ENCODE measurements at regions not wholly inside any gene's neighbourhood (a gene's known extent, or its start where the extent isn't known, plus 50 kb on each side); places are given as distances from the start of the nearest gene placed in this dataset.

DNA sequence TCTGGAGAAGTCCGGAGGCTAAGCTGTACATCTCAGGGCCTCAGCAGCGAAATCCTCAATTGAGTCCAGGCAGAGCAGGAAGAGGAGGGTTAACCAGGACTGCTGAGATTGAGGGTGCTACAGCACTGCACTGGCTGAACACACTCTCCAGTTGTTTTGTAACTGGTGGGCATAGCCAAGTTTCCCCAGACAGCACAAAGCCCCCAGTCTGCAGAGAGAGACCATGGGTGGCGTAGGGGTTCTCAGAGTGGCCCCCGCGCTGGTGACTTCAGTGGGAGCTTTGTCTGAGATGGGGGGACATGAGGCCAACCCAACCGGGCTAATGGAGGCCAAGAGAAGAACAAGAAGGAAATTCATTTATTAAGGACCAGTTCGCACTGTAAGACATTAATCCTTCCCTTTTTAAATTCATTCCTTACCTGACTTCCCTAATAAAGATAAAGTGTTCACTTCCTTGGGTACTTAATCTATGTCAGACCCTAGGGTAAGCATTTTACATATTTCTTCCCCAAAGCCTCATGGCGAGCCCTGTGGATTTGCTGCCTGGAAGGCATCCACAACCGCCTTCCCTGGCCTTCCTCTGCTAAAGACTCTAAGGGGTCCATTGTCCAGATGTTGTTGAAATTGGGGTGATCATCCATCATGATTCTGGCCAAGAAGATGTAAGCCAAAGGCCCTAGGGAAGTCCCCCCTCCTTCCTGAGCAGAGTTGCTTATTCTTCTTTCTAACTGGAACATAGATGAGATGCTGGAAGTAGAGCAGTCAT lies 121.4 kb upstream of the CHST15 start (continued):
- no peak for TF ChIP-seq ZNF24 (IDR thresholded peaks at IDR 0.05)
- TF ChIP-seq, protein P1, sequence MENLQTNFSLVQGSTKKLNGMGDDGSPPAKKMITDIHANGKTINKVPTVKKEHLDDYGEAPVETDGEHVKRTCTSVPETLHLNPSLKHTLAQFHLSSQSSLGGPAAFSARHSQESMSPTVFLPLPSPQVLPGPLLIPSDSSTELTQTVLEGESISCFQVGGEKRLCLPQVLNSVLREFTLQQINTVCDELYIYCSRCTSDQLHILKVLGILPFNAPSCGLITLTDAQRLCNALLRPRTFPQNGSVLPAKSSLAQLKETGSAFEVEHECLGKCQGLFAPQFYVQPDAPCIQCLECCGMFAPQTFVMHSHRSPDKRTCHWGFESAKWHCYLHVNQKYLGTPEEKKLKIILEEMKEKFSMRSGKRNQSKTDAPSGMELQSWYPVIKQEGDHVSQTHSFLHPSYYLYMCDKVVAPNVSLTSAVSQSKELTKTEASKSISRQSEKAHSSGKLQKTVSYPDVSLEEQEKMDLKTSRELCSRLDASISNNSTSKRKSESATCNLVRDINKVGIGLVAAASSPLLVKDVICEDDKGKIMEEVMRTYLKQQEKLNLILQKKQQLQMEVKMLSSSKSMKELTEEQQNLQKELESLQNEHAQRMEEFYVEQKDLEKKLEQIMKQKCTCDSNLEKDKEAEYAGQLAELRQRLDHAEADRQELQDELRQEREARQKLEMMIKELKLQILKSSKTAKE (IDR thresholded peaks at IDR 0.05; ENCODE audit: low read depth, poor library complexity, severe bottlenecking): no peak
- TF ChIP-seq ETV6 (conservative IDR thresholded peaks at IDR 0.05 in 1 of 2, IDR thresholded peaks at IDR 0.05 in 1 of 2; ENCODE audit: borderline replicate concordance in 1 of 2, low read depth in 1 of 2): no peak
- TF ChIP-seq BHLHE40 (IDR thresholded peaks at IDR 0.05; ENCODE audit: borderline replicate concordance in 1 of 2, low read depth in 2 of 2, low read length in 1 of 2): no peak
- no peak for TF ChIP-seq POLR2AphosphoS5 (IDR thresholded peaks at IDR 0.05; ENCODE audit: low read length)

DNA sequence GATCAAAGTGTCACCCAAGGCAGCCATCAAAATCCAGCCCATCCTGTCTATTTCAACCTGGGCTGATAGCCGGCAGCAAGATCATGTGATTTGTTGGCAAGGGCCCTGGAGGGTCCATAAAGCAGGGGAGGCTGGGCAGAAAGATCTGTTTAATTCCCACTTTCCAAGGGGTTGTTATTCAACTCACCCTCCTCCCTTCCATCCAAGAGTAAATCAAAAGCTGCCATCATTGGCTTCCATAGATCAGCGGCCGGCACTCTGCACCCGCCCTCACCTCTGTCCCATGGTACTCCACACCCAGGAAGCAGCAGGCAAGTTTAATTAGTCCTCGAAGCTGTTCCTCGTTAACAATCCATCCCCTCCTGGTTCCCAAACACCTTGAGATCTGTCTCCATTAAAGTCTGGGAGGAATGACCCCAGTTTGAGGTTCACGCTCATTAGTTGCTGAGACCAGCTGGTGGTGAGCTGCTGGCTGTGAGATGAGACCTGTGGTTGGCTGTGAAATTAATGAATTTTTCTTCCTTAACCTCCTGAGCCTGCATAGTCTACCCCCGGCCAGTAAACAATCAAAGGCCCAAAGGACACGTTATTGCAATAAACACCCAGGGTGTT lies 120.6 kb upstream of the CHST15 start:
- WGBS (ENCODE audit: insufficient coverage, insufficient replicate concordance, low lambda C conversion rate, missing lambda C conversion rate): 73% methylated on average over 9 of the region's 9 CpGs
- BruUV-seq (replicated peaks): no TSS peak
- no peak overlapping the region for H3K27ac ChIP-seq (ENCODE audit: control insufficient read depth, insufficient read depth)
- DNase-seq (ENCODE audit: low read depth, low spot score) (no peak), FAIRE-seq (no peak), ATAC-seq (no peak)
- intact Hi-C loops (cut with micrococcal nuclease; ENCODE audit: unreplicated experiment) (no loop called here), in situ Hi-C loops (cut with MboI) (no loop called here)
- ChIA-PET POLR2A (no interaction called here), RAD21 (ENCODE audit: unreplicated experiment) (interaction anchor here (1.4 kb wide), 1 partner anchor 9 kb away, joined by 3 read pairs; no protein-coding TSS in a partner anchor), CTCF (no interaction called here), SMC1A (ENCODE audit: uncharacterized antibody, unreplicated experiment) (interaction anchor here (0.8 to 1.1 kb wide), 2 partner anchors 9 to 148 kb away, joined by 3 read pairs; no protein-coding TSS in a partner anchor)
- H3K9ac ChIP-seq (ENCODE audit: control insufficient read depth, insufficient read depth, low read length): no peak overlapping the region
- no peaks in the 10 kb centered on the region for H3K4me1 ChIP-seq (ENCODE audit: control insufficient read depth, insufficient read depth, low read length)
- H3K27me3 ChIP-seq (replicated peaks in 1 of 2; ENCODE audit: control insufficient read depth in 2 of 2, insufficient read depth in 2 of 2, low read length in 1 of 2): no peaks in the 10 kb centered on the region; a peak in 1 of 4 replicates
- no peak overlapping the region for H3K4me2 ChIP-seq (ENCODE audit: control insufficient read depth, insufficient read depth)
- TF ChIP-seq, protein P1 (IDR thresholded peaks at IDR 0.05; ENCODE audit: low read depth, poor library complexity, severe bottlenecking): no peak
- no peaks in the 10 kb centered on the region for H4K20me1 ChIP-seq (ENCODE audit: control insufficient read depth, insufficient read depth)
- no peak overlapping the region for H2AFZ ChIP-seq (ENCODE audit: control insufficient read depth, low read depth, low read length)
- no peaks in the 10 kb centered on the region for H3K36me3 ChIP-seq (ENCODE audit: control insufficient read depth in 2 of 2, insufficient read depth in 2 of 2, low read length in 1 of 2)
- H3K9me3 ChIP-seq (replicated peaks; ENCODE audit: control insufficient read depth, insufficient read depth, low read length): no peaks in the 10 kb centered on the region; the same call in 2 of the 3 replicates
- no peak overlapping the region for H3K4me3 ChIP-seq
- no peaks in the 10 kb centered on the region for H3K79me2 ChIP-seq (ENCODE audit: control insufficient read depth, insufficient read depth, low read length)

Data from GM12878 (cell line).